Left forelimb (tissue), 1 donor: ENCODE measurements at regions not wholly inside any gene's neighbourhood (a gene's known extent, or its start where the extent isn't known, plus 50 kb on each side); places are given as distances from the start of the nearest gene placed in this dataset.
A peak's percentile ranks its signal among the peaks of the same experiment; 100 is the strongest.

ENCODE experiments used
- DNase-seq: peaks from one replicate; pipeline ENCODE4 v3.0.0-alpha.2; 2018; ENCODE audit warnings: low spot score

- no peak for DNase-seq
Measured at GRCh38 chr20:60213126-60213893, 255.1 kb downstream of the CDH26 start.

- DNase-seq = no peak
Measured at GRCh38 chr20:60214901-60215815, 256.9 kb downstream of the CDH26 start.

DNA sequence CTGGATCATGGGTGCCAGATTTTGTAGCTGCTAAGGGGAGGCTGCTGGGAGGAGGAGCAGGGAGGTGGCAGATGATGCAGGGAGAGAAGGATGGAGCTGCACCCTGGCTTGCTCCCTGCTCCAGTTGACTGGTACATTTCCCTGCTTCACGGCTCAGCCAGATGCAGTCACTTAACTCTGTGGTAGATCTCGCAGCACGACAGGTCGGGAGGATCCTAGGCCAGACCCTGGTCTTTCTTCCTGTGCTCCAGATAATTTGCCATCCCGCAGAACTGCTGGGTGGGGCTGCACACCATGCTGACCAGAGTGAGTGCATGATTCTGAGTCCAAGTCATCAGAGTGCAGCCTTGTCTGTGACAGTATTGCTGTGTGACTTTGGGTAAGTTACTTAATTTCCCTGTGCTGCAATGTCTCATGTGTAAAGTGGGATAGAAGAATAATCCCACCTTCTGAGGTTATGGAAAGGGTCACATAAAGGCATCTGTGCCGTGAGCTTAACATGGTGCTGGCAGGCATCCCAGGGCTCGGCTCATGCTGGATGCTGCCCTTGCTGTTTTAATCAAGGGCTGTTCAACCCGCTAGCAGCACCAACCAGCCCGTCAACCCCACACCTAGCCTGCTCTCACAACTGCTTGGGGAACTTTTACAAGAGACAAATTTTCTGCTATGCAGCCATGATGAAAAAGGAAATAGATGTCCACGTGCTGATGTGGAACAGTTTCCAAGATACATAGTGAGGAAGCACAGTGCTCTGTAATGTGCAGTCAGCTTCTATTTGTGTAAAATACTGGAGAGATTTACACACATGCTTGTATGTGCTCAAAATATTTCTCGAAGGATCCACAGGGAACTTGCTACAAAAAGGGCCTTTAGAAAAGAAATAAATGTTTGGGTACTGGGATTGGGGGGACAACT, 257.9 kb downstream of the CDH26 start:
- DNase-seq = no peak

DNA sequence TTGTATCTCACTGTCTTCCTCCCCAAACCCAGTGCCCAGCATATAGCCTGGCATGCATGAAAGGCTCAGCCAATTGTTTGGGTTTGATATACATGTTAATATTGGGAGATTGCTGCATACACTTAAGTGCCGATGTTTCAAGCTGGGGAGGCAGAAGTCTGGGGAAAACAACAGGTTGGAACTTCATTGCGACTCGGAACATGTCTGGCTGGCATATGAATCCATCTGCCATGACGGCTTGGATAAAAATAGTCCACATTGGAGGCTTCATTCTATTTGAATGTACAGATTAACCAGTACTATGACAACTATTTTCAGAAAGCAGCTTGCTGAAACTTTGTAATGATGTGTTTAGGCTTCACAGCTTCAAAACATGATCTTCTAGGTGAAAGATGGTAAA, 261.0 kb downstream of the CDH26 start:
- DNase-seq = no peak

GRCh38 chr20:60219984-60220562, 261.9 kb downstream of the CDH26 start:
- DNase-seq = no peak

GRCh38 chr20:60220706-60221105, 262.5 kb downstream of the CDH26 start:
- DNase-seq = no peak

GRCh38 chr20:60221593-60221992, 263.4 kb downstream of the CDH26 start:
- no peak for DNase-seq

- no peak for DNase-seq
Measured at GRCh38 chr20:60222497-60222896, 264.3 kb downstream of the CDH26 start.

DNA sequence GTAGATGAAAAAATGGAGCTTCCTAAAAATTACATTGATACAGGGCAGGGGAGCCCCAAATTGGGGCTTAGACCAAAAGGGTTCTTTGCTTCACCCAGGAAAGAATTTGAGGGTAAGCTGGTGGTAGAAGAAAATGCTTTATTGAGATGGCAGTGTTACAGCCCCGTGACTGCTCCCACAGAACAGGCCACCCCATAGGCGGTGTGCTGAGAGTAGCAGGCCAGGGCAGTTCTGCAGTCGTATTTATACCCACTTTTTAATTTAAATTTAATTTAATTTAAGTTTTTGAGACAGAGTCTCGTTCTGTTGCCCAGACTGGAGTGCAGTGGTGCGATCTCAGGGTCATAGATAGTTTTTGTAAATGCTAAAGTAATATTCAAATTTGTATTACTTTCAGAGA, 265.0 kb downstream of the CDH26 start:
- no peak for DNase-seq

DNA sequence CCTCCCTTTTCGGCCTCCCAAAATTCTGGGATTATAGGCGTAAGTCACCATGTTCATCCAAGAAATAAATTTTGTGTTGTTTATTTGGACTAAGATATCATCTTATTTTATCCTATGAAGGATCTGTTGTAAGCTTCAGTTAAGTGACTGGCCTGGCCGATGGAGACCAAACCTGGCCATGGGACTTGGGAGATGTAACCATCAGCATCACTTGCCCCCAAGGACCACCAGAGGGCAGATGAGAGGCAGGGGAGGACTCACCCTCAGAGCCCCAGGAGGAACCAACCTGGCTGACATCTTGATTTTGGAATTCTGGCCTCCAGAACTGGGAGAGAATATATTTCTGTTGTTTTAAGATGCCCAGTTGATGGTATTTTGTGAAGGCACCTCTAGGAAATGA, 266.7 kb downstream of the CDH26 start:
- DNase-seq = no peak

GRCh38 chr20:60228255-60228654, 270.0 kb downstream of the CDH26 start:
- DNase-seq = peak; percentile 30

- peak; percentile 17 for DNase-seq
Measured at GRCh38 chr20:60232380-60232779, 274.2 kb downstream of the CDH26 start.

- DNase-seq = peak; percentile 12
Measured at GRCh38 chr20:60233018-60233630, 274.9 kb downstream of the CDH26 start.

GRCh38 chr20:60236613-60237012, 278.4 kb downstream of the CDH26 start:
- no peak for DNase-seq

DNA sequence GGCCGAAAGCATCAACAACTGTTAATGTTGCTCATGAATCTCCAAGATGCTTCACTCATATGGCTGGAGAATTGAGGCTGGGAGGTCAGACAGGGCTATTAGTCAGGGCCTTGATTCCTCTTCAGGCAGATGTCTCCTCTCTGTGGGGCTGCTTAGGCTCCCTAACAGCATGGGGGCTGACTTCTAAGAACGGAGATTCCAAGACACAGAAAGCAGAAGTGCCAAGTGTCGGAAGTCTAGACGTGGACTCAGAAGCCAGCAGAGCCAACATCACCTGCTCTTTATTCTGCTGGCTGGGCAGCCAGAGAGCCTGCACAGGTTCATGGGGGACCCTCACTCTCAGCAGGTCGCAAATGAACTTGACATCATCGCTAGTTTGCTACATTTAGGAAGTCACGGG, 279.8 kb downstream of the CDH26 start:
- no peak for DNase-seq

GRCh38 chr20:60238992-60239660, 280.9 kb downstream of the CDH26 start:
- DNase-seq = peak; percentile 31

DNA sequence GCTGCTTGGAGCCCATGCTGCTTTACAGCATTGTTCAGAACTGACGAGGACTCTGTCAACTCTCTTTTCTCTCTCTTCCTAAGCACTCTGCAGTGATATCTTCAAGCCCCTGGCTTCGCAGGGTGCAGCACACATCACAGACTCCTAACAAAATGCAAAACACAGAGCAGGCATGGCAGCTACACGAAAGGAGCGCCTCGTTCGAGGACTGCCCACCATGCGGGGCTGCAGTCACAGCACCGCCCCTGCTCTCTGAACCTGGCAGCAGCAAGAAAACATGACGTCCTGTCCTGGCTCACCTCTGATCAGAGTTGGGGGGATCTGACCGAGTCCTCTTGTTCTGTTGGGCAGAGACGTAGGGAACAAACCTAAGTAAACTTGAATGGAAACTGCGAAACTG, 281.7 kb downstream of the CDH26 start:
- DNase-seq = no peak

- no peak for DNase-seq
Measured at GRCh38 chr20:60240415-60240814, 282.2 kb downstream of the CDH26 start.

- no peak for DNase-seq
Measured at GRCh38 chr20:60240986-60241385, 282.8 kb downstream of the CDH26 start.

- no peak for DNase-seq
Measured at GRCh38 chr20:60242836-60243505, 284.7 kb downstream of the CDH26 start.
